Epithelial cell of esophagus (primary cell): ENCODE measurements at regions not wholly inside any gene's neighbourhood (a gene's known extent, or its start where the extent isn't known, plus 50 kb on each side); places are given as distances from the start of the nearest gene placed in this dataset.
A peak's percentile ranks its signal among the peaks of the same experiment; 100 is the strongest.

Experiments used
- DNase-seq: peaks from one replicate; pipeline ENCODE4 v3.0.0; 2010; ENCODE audit warnings: low read depth
- H3K4me3 ChIP-seq: 2 replicates; pipeline ENCODE4 v1.5.1; 2011; ENCODE audit warnings: mild to moderate bottlenecking, low read length, control low read depth
- TF ChIP-seq, protein P1 (sequence below): IDR thresholded peaks from 2 replicates; pipeline ENCODE4 v1.5.1; 2011; ENCODE audit warnings: low read depth, mild to moderate bottlenecking, low read length, control low read depth, inconsistent platforms; ENCODE audit not compliant: insufficient read depth; ENCODE audit errors: missing control alignments

DNA sequence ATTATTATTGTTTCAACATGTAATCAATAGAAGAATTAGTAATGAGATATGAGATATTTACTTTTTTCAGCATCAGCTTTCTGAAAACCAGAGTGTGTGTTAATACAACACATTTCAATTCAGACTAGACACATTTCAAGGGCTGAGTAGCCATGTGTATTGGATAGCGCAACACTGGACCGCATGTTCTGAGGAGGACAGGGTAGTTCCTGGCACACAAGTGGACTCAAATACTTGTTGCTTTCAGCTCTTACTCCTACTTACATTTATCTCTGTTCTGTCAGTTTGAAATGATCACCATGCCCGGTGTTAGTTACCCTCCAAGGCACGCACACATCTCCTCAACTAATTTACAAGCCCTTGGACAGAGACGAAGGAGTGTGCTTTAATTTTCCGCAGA is 126.6 kb downstream of the SLC24A2 start:
- no peak for DNase-seq
- H3K4me3 ChIP-seq = no peak overlapping the region
- TF ChIP-seq, protein P1, sequence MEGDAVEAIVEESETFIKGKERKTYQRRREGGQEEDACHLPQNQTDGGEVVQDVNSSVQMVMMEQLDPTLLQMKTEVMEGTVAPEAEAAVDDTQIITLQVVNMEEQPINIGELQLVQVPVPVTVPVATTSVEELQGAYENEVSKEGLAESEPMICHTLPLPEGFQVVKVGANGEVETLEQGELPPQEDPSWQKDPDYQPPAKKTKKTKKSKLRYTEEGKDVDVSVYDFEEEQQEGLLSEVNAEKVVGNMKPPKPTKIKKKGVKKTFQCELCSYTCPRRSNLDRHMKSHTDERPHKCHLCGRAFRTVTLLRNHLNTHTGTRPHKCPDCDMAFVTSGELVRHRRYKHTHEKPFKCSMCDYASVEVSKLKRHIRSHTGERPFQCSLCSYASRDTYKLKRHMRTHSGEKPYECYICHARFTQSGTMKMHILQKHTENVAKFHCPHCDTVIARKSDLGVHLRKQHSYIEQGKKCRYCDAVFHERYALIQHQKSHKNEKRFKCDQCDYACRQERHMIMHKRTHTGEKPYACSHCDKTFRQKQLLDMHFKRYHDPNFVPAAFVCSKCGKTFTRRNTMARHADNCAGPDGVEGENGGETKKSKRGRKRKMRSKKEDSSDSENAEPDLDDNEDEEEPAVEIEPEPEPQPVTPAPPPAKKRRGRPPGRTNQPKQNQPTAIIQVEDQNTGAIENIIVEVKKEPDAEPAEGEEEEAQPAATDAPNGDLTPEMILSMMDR = no peak

DNA sequence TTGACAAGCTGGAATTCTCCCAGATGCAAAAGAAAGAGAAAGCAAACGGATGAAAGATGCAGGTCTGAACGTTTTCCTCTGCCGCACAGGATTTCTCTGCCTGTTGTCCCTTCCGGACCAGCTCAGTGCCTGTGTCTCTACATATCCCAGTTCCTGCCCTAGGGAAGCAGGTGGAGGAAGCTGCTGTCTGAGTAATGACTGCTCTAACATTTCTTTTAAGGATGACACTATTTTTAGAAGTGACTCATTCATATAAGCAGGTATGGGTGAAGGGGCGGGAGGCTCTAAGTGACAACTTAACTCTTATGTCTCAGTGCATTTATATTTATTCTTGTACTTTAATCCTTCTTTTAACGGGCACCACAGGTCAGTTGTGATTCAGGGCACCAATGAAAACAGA is 128.8 kb downstream of the SLC24A2 start:
- peak; percentile 77 for DNase-seq
- no peak overlapping the region for H3K4me3 ChIP-seq
- TF ChIP-seq, protein P1 = no peak

DNA sequence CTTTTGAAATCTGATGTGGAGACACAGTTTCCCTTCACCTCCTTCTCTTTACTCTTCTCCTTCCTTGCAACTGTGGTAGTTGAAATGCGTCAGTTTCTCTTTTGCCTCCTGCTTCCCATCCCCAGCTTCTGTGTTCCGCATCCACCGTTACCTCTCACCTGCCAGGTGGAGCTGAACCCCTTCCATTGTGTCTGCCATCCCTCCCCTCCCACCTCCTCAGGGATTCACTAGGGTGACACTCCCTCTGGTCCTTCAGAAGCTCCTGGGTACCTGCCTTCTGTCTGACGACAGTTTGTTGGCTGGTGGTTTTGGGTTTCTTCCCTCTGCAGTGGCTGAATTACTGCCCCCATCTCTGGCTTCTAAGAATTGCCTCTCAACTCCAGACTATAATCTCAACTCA is 132.1 kb downstream of the SLC24A2 start:
- H3K4me3 ChIP-seq = no peak overlapping the region
- TF ChIP-seq, protein P1 = no peak
- no peak for DNase-seq

DNA sequence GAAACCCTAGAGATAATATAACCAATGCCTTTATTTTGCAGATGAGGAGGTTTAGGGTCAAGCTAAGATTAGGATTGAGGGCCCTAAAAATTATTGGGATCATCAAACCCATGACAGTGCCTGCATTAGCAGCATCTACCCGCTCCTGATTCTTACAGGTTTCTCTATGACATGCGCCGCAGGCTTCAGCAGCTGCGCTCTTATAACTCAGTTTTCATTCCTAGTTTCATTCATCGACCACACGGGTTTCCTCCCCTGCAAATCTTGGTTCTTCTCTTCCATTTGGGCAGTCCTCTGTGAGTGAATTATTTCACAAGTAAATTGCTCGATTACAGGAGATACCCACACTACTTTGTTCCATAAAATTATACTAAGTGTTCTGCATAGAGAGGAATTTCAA is 137.2 kb downstream of the SLC24A2 start:
- DNase-seq = no peak
- no peak overlapping the region for H3K4me3 ChIP-seq
- TF ChIP-seq, protein P1 = no peak

DNA sequence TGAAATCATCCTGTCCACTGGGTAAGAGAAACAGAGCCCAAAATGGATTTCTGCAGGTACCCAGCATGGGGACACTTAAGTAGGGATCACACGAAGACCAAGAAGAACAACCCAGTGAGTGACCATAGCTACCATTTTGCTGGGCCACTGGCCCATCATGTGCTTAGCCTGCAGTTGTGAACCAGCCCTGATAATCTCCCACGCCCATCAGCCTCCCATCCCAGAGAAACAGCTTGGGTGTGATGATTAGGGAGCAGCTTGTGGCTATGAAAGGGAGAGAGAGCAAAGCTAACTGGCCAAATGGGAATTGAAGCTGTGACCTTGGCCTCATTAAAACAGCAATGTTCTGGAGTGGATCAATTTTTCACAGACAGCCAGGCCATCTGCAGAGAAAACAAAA is 138.5 kb downstream of the SLC24A2 start:
- H3K4me3 ChIP-seq = no peak overlapping the region
- TF ChIP-seq, protein P1 = no peak
- DNase-seq = no peak

DNA sequence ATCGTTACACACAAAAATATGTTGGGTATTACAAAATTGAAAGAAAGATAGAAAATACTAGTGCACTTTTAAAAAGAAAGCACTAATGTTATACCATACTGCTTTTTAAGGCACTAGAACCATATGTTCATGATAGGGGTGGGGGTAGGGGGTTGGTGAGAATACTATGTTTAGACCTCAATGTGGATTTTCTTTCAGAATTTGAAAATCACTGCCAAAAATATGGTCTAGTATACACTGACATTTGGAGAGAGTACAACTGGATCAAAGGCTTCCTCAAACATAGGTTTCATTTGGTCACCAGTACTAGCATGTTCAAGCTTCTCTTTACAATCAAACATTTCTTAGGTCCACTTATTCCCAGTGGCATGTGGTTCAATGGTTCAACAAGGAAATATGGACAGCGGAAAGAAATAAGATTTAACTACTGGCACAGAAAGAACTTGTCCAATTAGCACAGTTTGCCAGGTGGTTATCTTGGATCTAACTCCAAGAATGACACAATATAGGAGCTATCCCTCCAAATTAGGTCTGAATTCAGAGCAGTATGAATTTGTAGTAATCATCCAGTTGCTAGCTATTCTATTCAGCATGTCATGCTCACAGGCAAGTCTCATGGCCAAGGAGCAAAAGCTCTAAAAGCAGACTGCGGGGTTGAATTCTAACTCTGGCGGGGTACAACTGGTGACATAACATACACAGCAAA is 139.3 kb downstream of the SLC24A2 start:
- TF ChIP-seq, protein P1 = no peak
- H3K4me3 ChIP-seq = no peak overlapping the region
- no peak for DNase-seq

DNA sequence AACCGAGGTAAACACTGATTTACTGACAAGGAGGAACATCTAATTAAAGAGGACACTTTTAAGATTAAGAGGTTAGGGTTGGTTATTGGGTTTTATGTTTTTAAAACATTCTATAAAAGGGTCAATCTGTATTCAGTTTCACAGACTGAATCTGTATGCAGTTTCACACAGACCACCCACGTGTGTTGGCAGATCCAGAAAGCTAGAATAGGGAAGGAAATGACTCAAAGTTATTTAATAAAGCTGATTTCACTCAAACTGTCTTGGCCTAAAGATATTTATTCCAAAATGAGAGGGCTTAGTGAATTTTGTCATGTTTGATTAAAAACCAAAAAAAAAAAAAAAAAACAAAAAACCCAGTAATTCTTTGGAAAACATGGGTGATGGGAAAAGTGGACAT is 140.2 kb downstream of the SLC24A2 start:
- TF ChIP-seq, protein P1 = no peak
- no peak overlapping the region for H3K4me3 ChIP-seq
- no peak for DNase-seq
